Fibroblast of lung (primary cell): ENCODE measurements at regions not wholly inside any gene's neighbourhood (a gene's known extent, or its start where the extent isn't known, plus 50 kb on each side); places are given as distances from the start of the nearest gene placed in this dataset.

Experiments used
- DNase-seq, 2 donors: peaks; one replicate each; pipeline versions ENCODE4 v3.0.0 to v3.0.0-alpha.2; 2010; ENCODE audit warnings: low read depth in 2 of 2
- H2AFZ ChIP-seq: 2 replicates; pipeline ENCODE4 v1.5.1; 2012; ENCODE audit warnings: low read length, control low read depth, inconsistent platforms
- H3K27ac ChIP-seq: 2 replicates; pipeline ENCODE4 v1.5.1; 2011; ENCODE audit warnings: low read length, control low read depth; ENCODE audit not compliant: insufficient read depth
- H3K27me3 ChIP-seq: 2 replicates; pipeline ENCODE4 v1.5.1; 2011; ENCODE audit warnings: mild to moderate bottlenecking, low read length; ENCODE audit not compliant: control insufficient read depth, insufficient read depth
- H3K36me3 ChIP-seq: 2 replicates; pipeline ENCODE4 v1.5.1; 2011; ENCODE audit warnings: low read length; ENCODE audit not compliant: control insufficient read depth, insufficient read depth
- H3K4me1 ChIP-seq: 2 replicates; pipeline ENCODE4 v1.5.1; 2011; ENCODE audit warnings: low read length; ENCODE audit not compliant: control insufficient read depth, insufficient read depth; ENCODE audit errors: extremely low read depth
- H3K4me2 ChIP-seq: 2 replicates; pipeline ENCODE4 v1.5.1; 2011; ENCODE audit warnings: low read length, control low read depth; ENCODE audit not compliant: insufficient read depth; ENCODE audit errors: extremely low read depth
- H3K4me3 ChIP-seq, 4 experiments: fragments of 200-600 bp in 1 of 4; sonication (generic) in 1 of 4; replicated peaks in 1 of 4; 2 replicates each; pipeline ENCODE4 v1.5.1; 2011 to 2016; ENCODE audit warnings: low read length in 4 of 4, low read depth in 3 of 4, mild to moderate bottlenecking in 3 of 4, control low read depth in 2 of 4, inconsistent platforms in 1 of 4, mixed read lengths in 1 of 4; ENCODE audit not compliant: insufficient read depth in 1 of 4; ENCODE audit errors: control extremely low read depth in 1 of 4
- H3K79me2 ChIP-seq: 2 replicates; pipeline ENCODE4 v1.5.1; 2012; ENCODE audit warnings: mild to moderate bottlenecking, low read length, inconsistent platforms; ENCODE audit not compliant: control insufficient read depth, insufficient read depth
- H3K9ac ChIP-seq: 2 replicates; pipeline ENCODE4 v1.5.1; 2011; ENCODE audit warnings: mild to moderate bottlenecking, low read length, control low read depth; ENCODE audit not compliant: insufficient read depth
- H3K9me3 ChIP-seq: 2 replicates; pipeline ENCODE4 v1.5.1; 2012; ENCODE audit warnings: low read depth, low read length; ENCODE audit not compliant: control insufficient read depth, insufficient read depth
- H4K20me1 ChIP-seq: 2 replicates; pipeline ENCODE4 v1.5.1; 2011; ENCODE audit warnings: low read length; ENCODE audit not compliant: control insufficient read depth, insufficient read depth; ENCODE audit errors: extremely low read depth
- EZH2 ChIP-seq: IDR thresholded peaks from 2 replicates; pipeline ENCODE4 v1.5.1; 2012; ENCODE audit warnings: low read length, control low read depth, mild to moderate bottlenecking; ENCODE audit errors: missing control alignments
- TF ChIP-seq, protein P1 (sequence below), 2 donors: IDR thresholded peaks in 1 of 2; conservative IDR thresholded peaks in 1 of 2; 1 replicate in 1 of 2; 2 replicates in 1 of 2; pipeline ENCODE4 v1.5.1; 2011 to 2012; ENCODE audit warnings: low read length in 2 of 2, control low read depth in 1 of 2, inconsistent platforms in 1 of 2, low read depth in 1 of 2, mild to moderate bottlenecking in 1 of 2

DNA sequence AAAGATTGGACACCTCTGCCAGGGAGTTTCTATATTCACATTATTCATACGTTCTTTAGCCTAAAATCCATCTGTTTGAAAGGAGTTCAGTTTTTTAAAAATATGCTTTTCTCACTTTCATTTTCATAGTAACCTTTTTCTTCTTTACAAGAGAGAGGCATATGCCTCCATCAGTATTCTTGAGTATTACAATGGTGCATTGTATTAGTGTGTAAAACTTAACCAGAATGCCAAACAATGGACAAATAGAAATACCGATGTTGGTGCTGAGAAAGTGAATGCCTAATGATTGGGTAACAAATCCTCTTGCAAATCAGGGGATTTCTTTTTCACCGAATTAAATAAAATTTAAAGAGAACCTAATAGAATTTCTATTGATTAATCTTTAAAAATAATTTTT is 163.2 kb upstream of the LAMA2 start:
- H3K79me2 ChIP-seq, result no peaks in the 10 kb centered on the region

DNA sequence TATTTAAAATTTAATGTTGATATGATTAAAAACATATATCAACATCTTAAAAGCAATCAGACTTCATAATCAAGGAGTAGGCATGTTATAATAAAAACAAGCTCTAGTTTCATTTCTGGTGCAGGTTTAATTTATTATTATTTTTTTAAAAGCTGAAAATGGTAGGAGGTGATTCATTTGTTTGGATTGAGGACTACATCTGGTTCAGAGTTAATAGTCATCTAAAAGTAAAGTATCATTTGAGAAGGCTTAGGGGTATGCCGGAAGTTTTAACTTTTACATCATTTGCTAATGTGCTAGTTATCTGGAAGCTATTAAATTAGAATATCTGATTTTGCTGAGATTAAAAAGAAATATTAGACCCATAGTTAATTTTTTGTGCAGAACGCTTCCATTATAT is 169.5 kb upstream of the LAMA2 start:
- Histone ChIP-seq H3K79me2 (no peaks in the 10 kb centered on the region), H2AFZ (no peak overlapping the region), H3K9me3 (no peaks in the 10 kb centered on the region), H3K36me3 (no peaks in the 10 kb centered on the region), H3K4me1 (no peaks in the 10 kb centered on the region), H3K27me3 (no peaks in the 10 kb centered on the region), H3K4me2 (no peak overlapping the region), H3K4me3 (no peak overlapping the region), H3K9ac (no peak overlapping the region), H4K20me1 (no peaks in the 10 kb centered on the region), H3K27ac (no peak overlapping the region)
- no peak for TF ChIP-seq EZH2
- TF ChIP-seq, protein P1, sequence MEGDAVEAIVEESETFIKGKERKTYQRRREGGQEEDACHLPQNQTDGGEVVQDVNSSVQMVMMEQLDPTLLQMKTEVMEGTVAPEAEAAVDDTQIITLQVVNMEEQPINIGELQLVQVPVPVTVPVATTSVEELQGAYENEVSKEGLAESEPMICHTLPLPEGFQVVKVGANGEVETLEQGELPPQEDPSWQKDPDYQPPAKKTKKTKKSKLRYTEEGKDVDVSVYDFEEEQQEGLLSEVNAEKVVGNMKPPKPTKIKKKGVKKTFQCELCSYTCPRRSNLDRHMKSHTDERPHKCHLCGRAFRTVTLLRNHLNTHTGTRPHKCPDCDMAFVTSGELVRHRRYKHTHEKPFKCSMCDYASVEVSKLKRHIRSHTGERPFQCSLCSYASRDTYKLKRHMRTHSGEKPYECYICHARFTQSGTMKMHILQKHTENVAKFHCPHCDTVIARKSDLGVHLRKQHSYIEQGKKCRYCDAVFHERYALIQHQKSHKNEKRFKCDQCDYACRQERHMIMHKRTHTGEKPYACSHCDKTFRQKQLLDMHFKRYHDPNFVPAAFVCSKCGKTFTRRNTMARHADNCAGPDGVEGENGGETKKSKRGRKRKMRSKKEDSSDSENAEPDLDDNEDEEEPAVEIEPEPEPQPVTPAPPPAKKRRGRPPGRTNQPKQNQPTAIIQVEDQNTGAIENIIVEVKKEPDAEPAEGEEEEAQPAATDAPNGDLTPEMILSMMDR (conservative IDR thresholded peaks at IDR 0.05 in 1 of 2, IDR thresholded peaks at IDR 0.05 in 1 of 2; ENCODE audit: low read depth in 1 of 2, low read length in 2 of 2), result no peak
- DNase-seq, result peak; percentile 49 to 64

More for the DNA sequence above, 163.2 kb upstream of the LAMA2 start:
- Histone ChIP-seq H3K4me1 (no peaks in the 10 kb centered on the region), H3K27me3 (no peaks in the 10 kb centered on the region), H3K4me3 (no peak overlapping the region), H3K27ac (no peak overlapping the region), H3K9me3 (no peaks in the 10 kb centered on the region), H2AFZ (no peak overlapping the region), H3K4me2 (no peak overlapping the region), H3K9ac (no peak overlapping the region), H3K36me3 (no peaks in the 10 kb centered on the region), H4K20me1 (no peaks in the 10 kb centered on the region)
- TF ChIP-seq, protein P1 (conservative IDR thresholded peaks at IDR 0.05 in 1 of 2, IDR thresholded peaks at IDR 0.05 in 1 of 2; ENCODE audit: low read depth in 1 of 2, low read length in 2 of 2), result no peak
- no peak for TF ChIP-seq EZH2
- no peak for DNase-seq

DNA sequence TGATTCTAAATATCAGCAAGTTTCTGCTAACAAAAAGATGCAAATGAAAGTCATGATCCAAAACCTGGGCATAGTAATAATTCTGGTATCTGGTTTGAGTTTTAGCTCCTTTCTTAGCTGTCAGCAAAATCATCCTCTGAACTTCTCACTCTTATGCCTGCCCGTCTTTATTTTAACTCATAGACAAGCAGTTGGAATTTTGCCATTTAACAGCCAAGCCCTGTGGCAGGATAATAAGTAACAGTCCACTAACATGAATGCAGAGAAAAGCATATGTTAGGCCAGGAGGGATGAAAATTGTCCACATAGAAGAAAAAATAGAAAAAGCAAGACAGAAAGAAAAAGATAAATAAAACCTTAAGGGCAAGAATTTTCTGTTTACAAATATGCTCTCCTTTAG is 170.0 kb upstream of the LAMA2 start:
- TF ChIP-seq EZH2, result no peak
- TF ChIP-seq, protein P1 (conservative IDR thresholded peaks at IDR 0.05 in 1 of 2, IDR thresholded peaks at IDR 0.05 in 1 of 2; ENCODE audit: low read depth in 1 of 2, low read length in 2 of 2), result no peak
- Histone ChIP-seq H3K4me1 (no peaks in the 10 kb centered on the region), H4K20me1 (no peaks in the 10 kb centered on the region), H3K4me3 (no peak overlapping the region), H3K36me3 (no peaks in the 10 kb centered on the region), H3K9me3 (no peaks in the 10 kb centered on the region), H2AFZ (no peak overlapping the region), H3K27me3 (no peaks in the 10 kb centered on the region), H3K27ac (no peak overlapping the region), H3K4me2 (peak overlapping the region; percentile 46), H3K9ac (no peak overlapping the region), H3K79me2 (no peaks in the 10 kb centered on the region)
- no peak for DNase-seq
